ENCODE measurements at regions not wholly inside any gene's neighbourhood (a gene's known extent, or its start where the extent isn't known, plus 50 kb on each side); places are given as distances from the start of the nearest gene placed in this dataset.

DNA sequence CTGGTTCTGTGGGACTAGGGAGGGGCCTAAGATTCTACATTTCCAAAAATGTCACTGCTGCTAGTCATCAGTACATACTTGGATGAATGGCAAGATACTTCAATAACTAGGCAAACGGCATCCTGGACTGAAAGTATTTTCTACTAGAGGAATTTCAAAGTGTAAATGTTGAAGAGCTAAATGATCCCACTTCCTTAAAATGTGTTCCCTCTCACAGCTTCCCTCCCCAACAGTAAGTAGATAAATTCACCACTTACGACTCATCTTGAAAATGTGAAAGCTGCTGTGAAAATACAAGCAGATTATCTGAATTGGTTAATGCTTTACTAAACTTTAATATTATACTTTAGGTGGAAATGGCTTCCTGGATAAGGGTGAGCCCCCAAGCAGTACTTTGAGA lies 1571.5 kb upstream of the WWC1 start:
- Mint-ChIP-seq H3K36me3 (no peaks in the 10 kb centered on the region), H3K9me3 (peaks cover 6% of the 10 kb centered on the region), H3K27me3 (ENCODE audit: low read depth) (no peaks in the 10 kb centered on the region), H3K27ac (no peak overlapping the region), H3K4me3 (no peak overlapping the region), H3K4me1 (peaks cover 5% of the 10 kb centered on the region)
- ATAC-seq, result no peak
- TF ChIP-seq, protein P1, sequence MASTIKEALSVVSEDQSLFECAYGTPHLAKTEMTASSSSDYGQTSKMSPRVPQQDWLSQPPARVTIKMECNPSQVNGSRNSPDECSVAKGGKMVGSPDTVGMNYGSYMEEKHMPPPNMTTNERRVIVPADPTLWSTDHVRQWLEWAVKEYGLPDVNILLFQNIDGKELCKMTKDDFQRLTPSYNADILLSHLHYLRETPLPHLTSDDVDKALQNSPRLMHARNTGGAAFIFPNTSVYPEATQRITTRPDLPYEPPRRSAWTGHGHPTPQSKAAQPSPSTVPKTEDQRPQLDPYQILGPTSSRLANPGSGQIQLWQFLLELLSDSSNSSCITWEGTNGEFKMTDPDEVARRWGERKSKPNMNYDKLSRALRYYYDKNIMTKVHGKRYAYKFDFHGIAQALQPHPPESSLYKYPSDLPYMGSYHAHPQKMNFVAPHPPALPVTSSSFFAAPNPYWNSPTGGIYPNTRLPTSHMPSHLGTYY (CRISPR knock-in tag; IDR thresholded peaks at IDR 0.05), result no peak
- TF ChIP-seq ZNF423 (CRISPR knock-in tag; IDR thresholded peaks at IDR 0.05) (no peak), MYBL2 (CRISPR knock-in tag; IDR thresholded peaks at IDR 0.05) (no peak), ZNF138 (CRISPR knock-in tag; conservative IDR thresholded peaks at IDR 0.05) (no peak)
- CTCF ChIA-PET, result interaction anchor here (0.5 kb wide), 1 partner anchor 193 kb away, joined by 3 read pairs; no protein-coding TSS in a partner anchor
- POLR2A ChIA-PET, result no interaction called here
- no peak for DNase-seq (ENCODE audit: low spot score)

DNA sequence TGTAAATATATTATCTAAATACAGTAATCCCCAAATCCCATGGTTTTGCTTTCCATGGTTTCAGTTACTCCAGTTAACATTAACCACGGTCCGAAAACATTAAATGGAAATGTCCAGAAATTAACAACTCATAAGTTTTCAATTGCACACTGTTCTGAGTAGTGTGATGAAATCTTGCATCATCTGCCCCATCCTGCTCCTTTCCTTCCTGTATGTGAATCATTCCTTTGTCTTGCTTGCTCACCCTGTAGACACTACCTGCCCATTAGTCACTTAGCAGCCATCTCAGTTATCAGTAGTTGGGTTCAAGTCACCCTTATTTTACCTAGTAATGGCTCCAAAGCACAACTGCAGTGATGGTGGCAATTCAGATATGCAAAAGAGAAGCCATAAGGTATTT lies 1568.5 kb upstream of the WWC1 start:
- CTCF ChIA-PET, result no interaction called here
- no peak overlapping the region for H3K4me3 Mint-ChIP-seq
- no peaks in the 10 kb centered on the region for H3K36me3 Mint-ChIP-seq
- H3K9me3 Mint-ChIP-seq, result peaks cover 6% of the 10 kb centered on the region
- ATAC-seq (no peak), DNase-seq (ENCODE audit: low spot score) (no peak)
- no peak overlapping the region for H3K27ac Mint-ChIP-seq
- peak; percentile 70; the same call in 1 of the 2 replicates for TF ChIP-seq GABPB1 (CRISPR knock-in tag; IDR thresholded peaks at IDR 0.05)
- TF ChIP-seq, protein P2, sequence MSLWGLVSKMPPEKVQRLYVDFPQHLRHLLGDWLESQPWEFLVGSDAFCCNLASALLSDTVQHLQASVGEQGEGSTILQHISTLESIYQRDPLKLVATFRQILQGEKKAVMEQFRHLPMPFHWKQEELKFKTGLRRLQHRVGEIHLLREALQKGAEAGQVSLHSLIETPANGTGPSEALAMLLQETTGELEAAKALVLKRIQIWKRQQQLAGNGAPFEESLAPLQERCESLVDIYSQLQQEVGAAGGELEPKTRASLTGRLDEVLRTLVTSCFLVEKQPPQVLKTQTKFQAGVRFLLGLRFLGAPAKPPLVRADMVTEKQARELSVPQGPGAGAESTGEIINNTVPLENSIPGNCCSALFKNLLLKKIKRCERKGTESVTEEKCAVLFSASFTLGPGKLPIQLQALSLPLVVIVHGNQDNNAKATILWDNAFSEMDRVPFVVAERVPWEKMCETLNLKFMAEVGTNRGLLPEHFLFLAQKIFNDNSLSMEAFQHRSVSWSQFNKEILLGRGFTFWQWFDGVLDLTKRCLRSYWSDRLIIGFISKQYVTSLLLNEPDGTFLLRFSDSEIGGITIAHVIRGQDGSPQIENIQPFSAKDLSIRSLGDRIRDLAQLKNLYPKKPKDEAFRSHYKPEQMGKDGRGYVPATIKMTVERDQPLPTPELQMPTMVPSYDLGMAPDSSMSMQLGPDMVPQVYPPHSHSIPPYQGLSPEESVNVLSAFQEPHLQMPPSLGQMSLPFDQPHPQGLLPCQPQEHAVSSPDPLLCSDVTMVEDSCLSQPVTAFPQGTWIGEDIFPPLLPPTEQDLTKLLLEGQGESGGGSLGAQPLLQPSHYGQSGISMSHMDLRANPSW (CRISPR knock-in tag; conservative IDR thresholded peaks at IDR 0.05; ENCODE audit: low read depth), result no peak
- POLR2A ChIA-PET, result no interaction called here
- H3K27me3 Mint-ChIP-seq (ENCODE audit: low read depth), result no peaks in the 10 kb centered on the region
- H3K4me1 Mint-ChIP-seq, result peaks cover 13% of the 10 kb centered on the region

DNA sequence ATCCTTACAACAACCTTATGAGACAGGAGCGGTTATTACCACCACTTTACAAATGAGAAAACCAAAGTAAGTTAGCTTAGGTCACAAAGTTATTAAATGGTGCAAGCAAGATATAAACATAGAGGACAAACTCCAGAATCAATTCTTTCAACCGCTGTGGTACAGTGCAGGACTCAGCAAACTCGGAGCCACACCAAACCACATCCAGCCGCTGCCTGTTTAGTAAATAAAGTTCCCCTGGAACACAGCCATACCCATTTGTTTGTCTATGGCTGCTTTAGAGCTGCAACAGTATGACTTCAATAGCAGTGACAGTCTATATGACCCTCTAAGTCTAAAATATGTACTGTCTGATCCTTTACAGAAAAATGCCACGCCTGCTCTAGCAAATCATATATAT lies 1567.2 kb upstream of the WWC1 start:
- ChIA-PET CTCF (no interaction called here), POLR2A (no interaction called here)
- Mint-ChIP-seq H3K9me3 (peaks cover 6% of the 10 kb centered on the region), H3K4me1 (peaks cover 24% of the 10 kb centered on the region), H3K4me3 (no peak overlapping the region), H3K27ac (no peak overlapping the region), H3K27me3 (ENCODE audit: low read depth) (no peaks in the 10 kb centered on the region), H3K36me3 (no peaks in the 10 kb centered on the region)
- no peak for DNase-seq (ENCODE audit: low spot score)
- ATAC-seq, result no peak
- TF ChIP-seq ZNF396 (CRISPR knock-in tag; IDR thresholded peaks at IDR 0.05; ENCODE audit: borderline replicate concordance) (no peak), KAT7 (CRISPR knock-in tag; IDR thresholded peaks at IDR 0.05; ENCODE audit: borderline replicate concordance) (no peak), HMGA2 (CRISPR knock-in tag; IDR thresholded peaks at IDR 0.05) (no peak), NFYB (CRISPR knock-in tag; conservative IDR thresholded peaks at IDR 0.05; ENCODE audit: low read depth) (no peak), NR3C1 (CRISPR knock-in tag; conservative IDR thresholded peaks at IDR 0.05; ENCODE audit: low read depth) (no peak), TEAD4 (CRISPR knock-in tag; IDR thresholded peaks at IDR 0.05) (no peak), ZNF263 (CRISPR knock-in tag; IDR thresholded peaks at IDR 0.05; ENCODE audit: low read depth) (no peak), NR1H2 (CRISPR knock-in tag; IDR thresholded peaks at IDR 0.05) (no peak), ETV6 (CRISPR knock-in tag; IDR thresholded peaks at IDR 0.05) (no peak), ZBTB21 (CRISPR knock-in tag; IDR thresholded peaks at IDR 0.05; ENCODE audit: borderline replicate concordance) (no peak), ZNF317 (CRISPR knock-in tag; IDR thresholded peaks at IDR 0.05; ENCODE audit: borderline replicate concordance, low read depth) (no peak)
- TF ChIP-seq, protein P3, sequence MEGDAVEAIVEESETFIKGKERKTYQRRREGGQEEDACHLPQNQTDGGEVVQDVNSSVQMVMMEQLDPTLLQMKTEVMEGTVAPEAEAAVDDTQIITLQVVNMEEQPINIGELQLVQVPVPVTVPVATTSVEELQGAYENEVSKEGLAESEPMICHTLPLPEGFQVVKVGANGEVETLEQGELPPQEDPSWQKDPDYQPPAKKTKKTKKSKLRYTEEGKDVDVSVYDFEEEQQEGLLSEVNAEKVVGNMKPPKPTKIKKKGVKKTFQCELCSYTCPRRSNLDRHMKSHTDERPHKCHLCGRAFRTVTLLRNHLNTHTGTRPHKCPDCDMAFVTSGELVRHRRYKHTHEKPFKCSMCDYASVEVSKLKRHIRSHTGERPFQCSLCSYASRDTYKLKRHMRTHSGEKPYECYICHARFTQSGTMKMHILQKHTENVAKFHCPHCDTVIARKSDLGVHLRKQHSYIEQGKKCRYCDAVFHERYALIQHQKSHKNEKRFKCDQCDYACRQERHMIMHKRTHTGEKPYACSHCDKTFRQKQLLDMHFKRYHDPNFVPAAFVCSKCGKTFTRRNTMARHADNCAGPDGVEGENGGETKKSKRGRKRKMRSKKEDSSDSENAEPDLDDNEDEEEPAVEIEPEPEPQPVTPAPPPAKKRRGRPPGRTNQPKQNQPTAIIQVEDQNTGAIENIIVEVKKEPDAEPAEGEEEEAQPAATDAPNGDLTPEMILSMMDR (IDR thresholded peaks at IDR 0.05), result no peak
- TF ChIP-seq, protein P4, sequence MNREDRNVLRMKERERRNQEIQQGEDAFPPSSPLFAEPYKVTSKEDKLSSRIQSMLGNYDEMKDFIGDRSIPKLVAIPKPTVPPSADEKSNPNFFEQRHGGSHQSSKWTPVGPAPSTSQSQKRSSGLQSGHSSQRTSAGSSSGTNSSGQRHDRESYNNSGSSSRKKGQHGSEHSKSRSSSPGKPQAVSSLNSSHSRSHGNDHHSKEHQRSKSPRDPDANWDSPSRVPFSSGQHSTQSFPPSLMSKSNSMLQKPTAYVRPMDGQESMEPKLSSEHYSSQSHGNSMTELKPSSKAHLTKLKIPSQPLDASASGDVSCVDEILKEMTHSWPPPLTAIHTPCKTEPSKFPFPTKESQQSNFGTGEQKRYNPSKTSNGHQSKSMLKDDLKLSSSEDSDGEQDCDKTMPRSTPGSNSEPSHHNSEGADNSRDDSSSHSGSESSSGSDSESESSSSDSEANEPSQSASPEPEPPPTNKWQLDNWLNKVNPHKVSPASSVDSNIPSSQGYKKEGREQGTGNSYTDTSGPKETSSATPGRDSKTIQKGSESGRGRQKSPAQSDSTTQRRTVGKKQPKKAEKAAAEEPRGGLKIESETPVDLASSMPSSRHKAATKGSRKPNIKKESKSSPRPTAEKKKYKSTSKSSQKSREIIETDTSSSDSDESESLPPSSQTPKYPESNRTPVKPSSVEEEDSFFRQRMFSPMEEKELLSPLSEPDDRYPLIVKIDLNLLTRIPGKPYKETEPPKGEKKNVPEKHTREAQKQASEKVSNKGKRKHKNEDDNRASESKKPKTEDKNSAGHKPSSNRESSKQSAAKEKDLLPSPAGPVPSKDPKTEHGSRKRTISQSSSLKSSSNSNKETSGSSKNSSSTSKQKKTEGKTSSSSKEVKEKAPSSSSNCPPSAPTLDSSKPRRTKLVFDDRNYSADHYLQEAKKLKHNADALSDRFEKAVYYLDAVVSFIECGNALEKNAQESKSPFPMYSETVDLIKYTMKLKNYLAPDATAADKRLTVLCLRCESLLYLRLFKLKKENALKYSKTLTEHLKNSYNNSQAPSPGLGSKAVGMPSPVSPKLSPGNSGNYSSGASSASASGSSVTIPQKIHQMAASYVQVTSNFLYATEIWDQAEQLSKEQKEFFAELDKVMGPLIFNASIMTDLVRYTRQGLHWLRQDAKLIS (CRISPR knock-in tag; IDR thresholded peaks at IDR 0.05; ENCODE audit: borderline replicate concordance), result no peak
- TF ChIP-seq, protein P5, sequence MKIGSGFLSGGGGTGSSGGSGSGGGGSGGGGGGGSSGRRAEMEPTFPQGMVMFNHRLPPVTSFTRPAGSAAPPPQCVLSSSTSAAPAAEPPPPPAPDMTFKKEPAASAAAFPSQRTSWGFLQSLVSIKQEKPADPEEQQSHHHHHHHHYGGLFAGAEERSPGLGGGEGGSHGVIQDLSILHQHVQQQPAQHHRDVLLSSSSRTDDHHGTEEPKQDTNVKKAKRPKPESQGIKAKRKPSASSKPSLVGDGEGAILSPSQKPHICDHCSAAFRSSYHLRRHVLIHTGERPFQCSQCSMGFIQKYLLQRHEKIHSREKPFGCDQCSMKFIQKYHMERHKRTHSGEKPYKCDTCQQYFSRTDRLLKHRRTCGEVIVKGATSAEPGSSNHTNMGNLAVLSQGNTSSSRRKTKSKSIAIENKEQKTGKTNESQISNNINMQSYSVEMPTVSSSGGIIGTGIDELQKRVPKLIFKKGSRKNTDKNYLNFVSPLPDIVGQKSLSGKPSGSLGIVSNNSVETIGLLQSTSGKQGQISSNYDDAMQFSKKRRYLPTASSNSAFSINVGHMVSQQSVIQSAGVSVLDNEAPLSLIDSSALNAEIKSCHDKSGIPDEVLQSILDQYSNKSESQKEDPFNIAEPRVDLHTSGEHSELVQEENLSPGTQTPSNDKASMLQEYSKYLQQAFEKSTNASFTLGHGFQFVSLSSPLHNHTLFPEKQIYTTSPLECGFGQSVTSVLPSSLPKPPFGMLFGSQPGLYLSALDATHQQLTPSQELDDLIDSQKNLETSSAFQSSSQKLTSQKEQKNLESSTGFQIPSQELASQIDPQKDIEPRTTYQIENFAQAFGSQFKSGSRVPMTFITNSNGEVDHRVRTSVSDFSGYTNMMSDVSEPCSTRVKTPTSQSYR (CRISPR knock-in tag; IDR thresholded peaks at IDR 0.05), result no peak
